ENCODE measurements at regions not wholly inside any gene's neighbourhood (a gene's known extent, or its start where the extent isn't known, plus 50 kb on each side); places are given as distances from the start of the nearest gene placed in this dataset.

DNA sequence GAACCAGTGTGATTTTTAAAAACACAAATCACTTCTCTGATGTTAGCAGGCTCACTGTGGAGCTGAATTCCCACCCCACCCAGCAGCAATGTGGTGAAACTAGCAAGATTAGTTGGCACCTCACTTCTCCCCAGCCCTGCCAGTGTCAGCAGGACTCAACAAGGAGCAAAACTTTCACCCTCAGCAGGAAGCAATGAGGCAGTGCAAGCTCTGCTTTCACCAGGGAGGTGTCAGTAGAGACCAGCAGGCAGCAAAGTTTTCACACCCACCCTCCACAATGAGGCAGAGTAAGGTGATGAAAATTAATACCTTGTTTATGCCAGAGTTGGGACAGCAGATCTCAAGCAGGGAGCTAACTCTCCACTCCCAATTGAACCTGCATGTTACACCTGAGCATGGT, 565.0 kb downstream of the CETN3 start:
- Histone ChIP-seq H3K36me3 (ENCODE audit: control insufficient read depth, insufficient read depth, low read length) (no peaks in the 10 kb centered on the region), H3K27me3 (replicated peaks; ENCODE audit: control insufficient read depth, insufficient read depth, low read length) (no peaks in the 10 kb centered on the region), H3K4me3 (replicated peaks; ENCODE audit: low read depth, low read length) (no peak overlapping the region)
- TF ChIP-seq, protein P1, sequence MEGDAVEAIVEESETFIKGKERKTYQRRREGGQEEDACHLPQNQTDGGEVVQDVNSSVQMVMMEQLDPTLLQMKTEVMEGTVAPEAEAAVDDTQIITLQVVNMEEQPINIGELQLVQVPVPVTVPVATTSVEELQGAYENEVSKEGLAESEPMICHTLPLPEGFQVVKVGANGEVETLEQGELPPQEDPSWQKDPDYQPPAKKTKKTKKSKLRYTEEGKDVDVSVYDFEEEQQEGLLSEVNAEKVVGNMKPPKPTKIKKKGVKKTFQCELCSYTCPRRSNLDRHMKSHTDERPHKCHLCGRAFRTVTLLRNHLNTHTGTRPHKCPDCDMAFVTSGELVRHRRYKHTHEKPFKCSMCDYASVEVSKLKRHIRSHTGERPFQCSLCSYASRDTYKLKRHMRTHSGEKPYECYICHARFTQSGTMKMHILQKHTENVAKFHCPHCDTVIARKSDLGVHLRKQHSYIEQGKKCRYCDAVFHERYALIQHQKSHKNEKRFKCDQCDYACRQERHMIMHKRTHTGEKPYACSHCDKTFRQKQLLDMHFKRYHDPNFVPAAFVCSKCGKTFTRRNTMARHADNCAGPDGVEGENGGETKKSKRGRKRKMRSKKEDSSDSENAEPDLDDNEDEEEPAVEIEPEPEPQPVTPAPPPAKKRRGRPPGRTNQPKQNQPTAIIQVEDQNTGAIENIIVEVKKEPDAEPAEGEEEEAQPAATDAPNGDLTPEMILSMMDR (IDR thresholded peaks at IDR 0.05; ENCODE audit: insufficient read depth, low read length, poor library complexity, severe bottlenecking) = peak; percentile 5
- DNase-seq (ENCODE audit: extremely low read depth, insufficient read length) = no peak

DNA sequence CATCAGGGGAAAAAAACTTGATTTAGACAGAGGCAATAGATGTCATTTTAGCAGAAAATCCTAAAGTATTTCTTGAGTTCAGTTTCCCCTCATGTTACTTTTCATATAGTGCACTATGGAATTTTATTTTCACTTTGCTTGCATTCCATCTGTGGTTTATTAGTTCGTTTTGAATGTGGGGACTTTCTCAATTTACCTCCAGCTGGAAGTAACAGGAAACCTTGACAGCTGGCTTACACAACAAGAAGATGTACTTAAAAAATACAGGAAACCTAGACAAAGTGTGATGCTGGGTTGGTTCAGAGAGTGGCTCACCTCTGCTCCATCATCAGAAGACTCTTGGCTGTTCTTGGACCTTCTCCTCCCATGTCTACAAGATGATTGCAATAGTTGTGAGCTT, 567.0 kb downstream of the CETN3 start:
- Histone ChIP-seq H3K27me3 (replicated peaks; ENCODE audit: control insufficient read depth, insufficient read depth, low read length) (no peaks in the 10 kb centered on the region), H3K36me3 (ENCODE audit: control insufficient read depth, insufficient read depth, low read length) (no peaks in the 10 kb centered on the region), H3K4me3 (replicated peaks; ENCODE audit: low read depth, low read length) (no peak overlapping the region)
- TF ChIP-seq, protein P1 (IDR thresholded peaks at IDR 0.05; ENCODE audit: insufficient read depth, low read length, poor library complexity, severe bottlenecking) = no peak
- no peak for DNase-seq (ENCODE audit: extremely low read depth, insufficient read length)

DNA sequence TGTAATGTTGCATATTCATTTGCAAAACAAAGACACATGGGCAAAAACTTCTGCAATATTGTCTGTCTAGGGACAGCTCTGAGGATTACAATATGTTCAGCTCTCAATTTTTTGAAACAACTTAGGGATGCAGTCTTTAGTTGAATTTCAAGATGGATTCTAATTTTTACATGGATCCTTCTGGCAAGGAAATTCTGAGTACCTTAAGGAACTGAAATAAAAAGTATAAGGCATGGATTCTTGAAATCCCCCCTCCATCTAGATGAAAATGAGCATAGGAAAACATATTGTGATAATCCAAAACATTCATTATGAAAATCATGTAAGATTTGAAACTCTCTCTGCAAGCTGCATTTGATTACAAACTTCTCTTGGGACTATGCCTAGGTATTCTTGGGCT, 568.6 kb downstream of the CETN3 start:
- TF ChIP-seq, protein P1 (IDR thresholded peaks at IDR 0.05; ENCODE audit: insufficient read depth, low read length, poor library complexity, severe bottlenecking) = no peak
- Histone ChIP-seq H3K27me3 (replicated peaks; ENCODE audit: control insufficient read depth, insufficient read depth, low read length) (no peaks in the 10 kb centered on the region), H3K36me3 (ENCODE audit: control insufficient read depth, insufficient read depth, low read length) (no peaks in the 10 kb centered on the region), H3K4me3 (replicated peaks; ENCODE audit: low read depth, low read length) (no peak overlapping the region)
- no peak for DNase-seq (ENCODE audit: extremely low read depth, insufficient read length)

DNA sequence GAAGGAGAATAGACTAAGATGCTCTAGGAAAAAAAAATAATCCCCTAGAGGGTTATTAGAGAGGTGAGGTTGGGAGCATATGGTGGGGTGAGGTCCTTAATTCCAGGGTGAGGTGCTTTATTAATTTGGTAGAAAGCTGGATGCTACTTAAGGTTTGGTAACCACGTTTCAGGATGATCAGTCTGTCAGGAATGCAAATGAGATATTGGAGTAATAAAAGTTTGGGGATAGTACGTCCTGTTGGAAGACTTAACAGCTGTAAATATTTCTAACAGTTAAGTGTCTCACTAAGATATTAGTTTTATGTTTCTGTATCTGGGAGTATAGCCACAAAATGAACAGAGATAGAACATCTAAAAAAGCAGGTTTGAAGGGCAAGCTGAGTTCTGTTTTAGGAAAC, 578.9 kb downstream of the CETN3 start:
- DNase-seq (ENCODE audit: extremely low read depth, insufficient read length) = no peak
- Histone ChIP-seq H3K4me3 (replicated peaks; ENCODE audit: low read depth, low read length) (no peak overlapping the region), H3K27me3 (replicated peaks; ENCODE audit: control insufficient read depth, insufficient read depth, low read length) (no peaks in the 10 kb centered on the region), H3K36me3 (ENCODE audit: control insufficient read depth, insufficient read depth, low read length) (no peaks in the 10 kb centered on the region)
- TF ChIP-seq, protein P1 (IDR thresholded peaks at IDR 0.05; ENCODE audit: insufficient read depth, low read length, poor library complexity, severe bottlenecking) = no peak

DNA sequence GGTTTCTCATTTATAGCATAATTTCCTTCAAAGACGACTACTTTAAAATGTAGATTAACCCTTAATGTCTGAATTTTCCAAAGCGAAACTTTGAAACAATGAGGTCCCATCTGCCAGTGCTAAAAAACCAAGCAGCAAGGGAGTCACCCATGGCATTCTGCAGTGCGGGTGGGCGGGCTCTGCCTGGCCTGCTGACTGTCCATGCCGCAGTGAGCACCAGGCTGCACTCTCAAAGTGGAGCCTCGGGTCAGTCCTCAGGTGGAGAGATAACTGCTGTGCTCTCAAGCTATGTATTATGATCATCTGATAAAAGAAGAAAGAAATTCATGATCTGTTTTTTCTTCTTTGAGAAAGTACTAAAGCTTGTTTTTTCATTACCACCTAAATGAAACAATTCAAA, 581.6 kb downstream of the CETN3 start:
- no peaks in the 10 kb centered on the region for H3K27me3 ChIP-seq (replicated peaks; ENCODE audit: control insufficient read depth, insufficient read depth, low read length)
- TF ChIP-seq, protein P1 (IDR thresholded peaks at IDR 0.05; ENCODE audit: insufficient read depth, low read length, poor library complexity, severe bottlenecking) = no peak
- DNase-seq (ENCODE audit: extremely low read depth, insufficient read length) = no peak
- H3K36me3 ChIP-seq (ENCODE audit: control insufficient read depth, insufficient read depth, low read length) = no peaks in the 10 kb centered on the region
- no peak overlapping the region for H3K4me3 ChIP-seq (replicated peaks; ENCODE audit: low read depth, low read length)

DNA sequence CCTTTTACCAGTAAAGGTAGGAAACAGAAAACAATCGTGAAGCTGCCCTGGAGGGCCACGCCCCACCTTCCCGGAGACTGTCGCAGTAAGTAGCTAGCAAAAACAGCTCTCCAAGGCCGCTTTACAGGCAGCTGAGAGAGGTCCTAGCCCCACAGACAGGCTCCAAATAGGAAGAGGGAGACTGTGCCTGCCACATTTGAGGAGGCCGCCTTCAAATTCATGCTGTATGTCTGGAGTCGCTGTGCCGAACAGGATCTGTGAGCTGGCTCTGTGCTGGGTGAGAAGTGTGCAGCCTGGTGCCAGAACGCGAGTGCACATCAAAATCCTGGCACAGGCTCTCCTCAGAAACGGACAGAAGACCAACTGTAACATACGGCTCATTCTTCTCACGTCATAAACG, 582.2 kb downstream of the CETN3 start:
- no peak for DNase-seq (ENCODE audit: extremely low read depth, insufficient read length)

More for the DNA sequence above, 582.2 kb downstream of the CETN3 start:
- TF ChIP-seq, protein P1 (IDR thresholded peaks at IDR 0.05; ENCODE audit: insufficient read depth, low read length, poor library complexity, severe bottlenecking) = no peak
- H3K27me3 ChIP-seq (replicated peaks; ENCODE audit: control insufficient read depth, insufficient read depth, low read length) = no peaks in the 10 kb centered on the region
- H3K36me3 ChIP-seq (ENCODE audit: control insufficient read depth, insufficient read depth, low read length) = no peaks in the 10 kb centered on the region
- no peak overlapping the region for H3K4me3 ChIP-seq (replicated peaks; ENCODE audit: low read depth, low read length)
